OCI-LY1 (cell line): ENCODE measurements at regions not wholly inside any gene's neighbourhood (a gene's known extent, or its start where the extent isn't known, plus 50 kb on each side); places are given as distances from the start of the nearest gene placed in this dataset.
"Not testable (repeated sequence)": the region's sequence is repeated elsewhere in the genome, so short reads cannot be mapped to it uniquely, and the experiment has no call there.

Source experiments
- H2AFZ ChIP-seq: fragments of 200-600 bp; sonication (generic), shearing (Covaris generic); 2 replicates; pipeline ENCODE4 v1.6.0; 2014; ENCODE audit warnings: antibody characterized with exemption, mild to moderate bottlenecking, low read length
- H3F3A ChIP-seq: fragments of 200-600 bp; sonication (generic), shearing (Covaris generic); 2 replicates; pipeline ENCODE4 v1.6.0; 2014; ENCODE audit warnings: mild to moderate bottlenecking, antibody characterized with exemption, low read length, moderate library complexity; ENCODE audit not compliant: insufficient read depth
- H3K27ac ChIP-seq: fragments of 200-600 bp; sonication (generic); 2 replicates; pipeline ENCODE4 v1.5.1; 2014; ENCODE audit warnings: low read length, mixed run types, mild to moderate bottlenecking, low read depth; ENCODE audit not compliant: poor library complexity, severe bottlenecking
- H3K27me3 ChIP-seq: fragments of 200-600 bp; sonication (generic); 2 replicates; pipeline ENCODE4 v1.6.0; 2014; ENCODE audit warnings: antibody characterized with exemption, mild to moderate bottlenecking, low read length, moderate library complexity; ENCODE audit not compliant: insufficient read depth
- H3K36me3 ChIP-seq: fragments of 200-600 bp; sonication (generic); 2 replicates; pipeline ENCODE4 v1.6.1; 2014; ENCODE audit warnings: mild to moderate bottlenecking, antibody characterized with exemption, low read length, moderate library complexity, mixed read lengths; ENCODE audit not compliant: insufficient read depth
- H3K4me1 ChIP-seq: fragments of 200-600 bp; sonication (generic); 2 replicates; pipeline ENCODE4 v1.5.1; 2014; ENCODE audit warnings: mild to moderate bottlenecking, low read length, moderate library complexity; ENCODE audit not compliant: insufficient read depth, severe bottlenecking
- H3K4me2 ChIP-seq: fragments of 200-600 bp; sonication (generic), shearing (Covaris generic); 2 replicates; pipeline ENCODE4 v1.6.1; 2014; ENCODE audit warnings: low read length
- H3K4me3 ChIP-seq: fragments of 200-600 bp; sonication (generic); 2 replicates; pipeline ENCODE4 v1.5.1; 2014; ENCODE audit warnings: low read length, low read depth, mild to moderate bottlenecking, mixed read lengths; ENCODE audit not compliant: poor library complexity, severe bottlenecking
- H3K79me2 ChIP-seq: fragments of 200-600 bp; shearing (Covaris generic); 2 replicates; pipeline ENCODE4 v1.6.1; 2016; ENCODE audit warnings: mixed run types, low read length, mixed read lengths; ENCODE audit not compliant: insufficient read depth
- H3K9ac ChIP-seq: fragments of 200-600 bp; sonication (generic), shearing (Covaris generic); 2 replicates; pipeline ENCODE4 v1.6.1; 2014; ENCODE audit warnings: mild to moderate bottlenecking, low read length, mixed read lengths
- H3K9me2 ChIP-seq: fragments of 200-600 bp; sonication (generic), shearing (Covaris generic); 2 replicates; pipeline ENCODE4 v1.6.1; 2014; ENCODE audit warnings: low read depth, mild to moderate bottlenecking, low read length, mixed read lengths
- H3K9me3 ChIP-seq: fragments of 200-600 bp; shearing (Covaris generic); 2 replicates; pipeline ENCODE4 v1.6.1; 2014; ENCODE audit warnings: low read length, mixed read lengths
- H4K20me1 ChIP-seq: fragments of 200-600 bp; sonication (generic), shearing (Covaris generic); 2 replicates; pipeline ENCODE4 v1.6.0; 2016; ENCODE audit warnings: mild to moderate bottlenecking, low read length; ENCODE audit not compliant: insufficient read depth
- CTCF ChIP-seq: fragments of 200-600 bp; sonication (generic), shearing (Covaris generic); IDR thresholded peaks from 2 replicates; pipeline ENCODE4 v1.5.1; 2017; ENCODE audit warnings: mild to moderate bottlenecking, antibody characterized with exemption, low read length, moderate library complexity, mixed read lengths
- EZH2 ChIP-seq: fragments of 200-600 bp; sonication (generic), shearing (Covaris generic); IDR thresholded peaks from 2 replicates; pipeline ENCODE4 v1.8.0; 2017; ENCODE audit warnings: borderline replicate concordance, mixed run types, mild to moderate bottlenecking, antibody characterized with exemption, low read length, moderate library complexity, mixed read lengths

DNA sequence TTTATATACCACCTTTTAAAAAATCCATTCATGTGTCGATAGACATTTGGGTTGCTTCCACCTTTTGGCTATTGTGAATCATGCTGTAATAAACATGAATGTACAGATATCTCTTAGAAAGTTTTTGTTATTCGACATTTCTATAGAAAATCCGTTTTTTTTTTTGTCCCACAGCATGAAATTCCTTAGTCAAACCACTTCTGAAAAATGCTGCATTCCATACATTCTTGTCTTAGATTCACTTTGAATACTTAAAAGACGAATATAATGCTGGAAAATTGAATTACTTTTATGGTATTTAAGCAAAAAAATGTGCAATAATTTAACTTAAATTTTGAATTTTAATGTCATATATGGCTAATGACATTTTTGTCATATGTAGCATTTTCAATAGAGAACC is 1345.5 kb downstream of the TECRL start:
- no peaks in the 10 kb centered on the region for H3K36me3 ChIP-seq
- H3K79me2 ChIP-seq = no peaks in the 10 kb centered on the region
- no peak overlapping the region for H3K9ac ChIP-seq
- no peak overlapping the region for H3K4me3 ChIP-seq
- H3K9me3 ChIP-seq = no peaks in the 10 kb centered on the region
- no peaks in the 10 kb centered on the region for H3K4me1 ChIP-seq
- no peaks in the 10 kb centered on the region for H3F3A ChIP-seq
- no peak overlapping the region for H2AFZ ChIP-seq
- H3K27ac ChIP-seq = no peak overlapping the region
- H3K4me2 ChIP-seq = no peak overlapping the region
- H3K9me2 ChIP-seq = no peaks in the 10 kb centered on the region
- H4K20me1 ChIP-seq = no peaks in the 10 kb centered on the region
- H3K27me3 ChIP-seq = no peaks in the 10 kb centered on the region
- TF ChIP-seq CTCF = no peak
- TF ChIP-seq EZH2 = no peak

DNA sequence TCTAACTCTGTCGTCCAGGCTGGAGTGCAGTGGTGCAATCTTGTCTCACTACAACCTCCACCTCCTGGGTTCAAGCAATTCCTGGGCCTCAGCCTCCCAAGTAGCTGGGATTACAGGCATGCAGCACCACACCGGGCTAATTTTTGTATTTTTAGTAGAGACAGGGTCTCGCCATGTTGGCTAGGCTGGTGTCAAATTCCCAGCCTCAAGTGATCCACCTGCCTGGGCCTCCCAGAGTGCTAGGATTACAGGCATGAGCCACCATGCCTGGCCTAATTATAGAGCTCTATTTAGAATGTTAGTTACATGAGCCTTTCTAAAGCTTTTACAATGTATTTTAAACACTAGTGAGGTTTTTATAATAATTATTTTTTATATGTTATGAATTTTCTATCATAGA is 1346.4 kb downstream of the TECRL start:
- not testable (repeated sequence) for H3K36me3 ChIP-seq, H3K4me1 ChIP-seq, H3K4me3 ChIP-seq, H3K79me2 ChIP-seq, H3K27ac ChIP-seq, H3K4me2 ChIP-seq, H3K27me3 ChIP-seq, H3K9me3 ChIP-seq, H2AFZ ChIP-seq, H3K9me2 ChIP-seq, H3K9ac ChIP-seq, H3F3A ChIP-seq, H4K20me1 ChIP-seq

GRCh38 chr4:63049726-63050125 is 1359.5 kb downstream of the TECRL start:
- no peak overlapping the region for H3K4me2 ChIP-seq
- H3K9me2 ChIP-seq = no peaks in the 10 kb centered on the region
- no peaks in the 10 kb centered on the region for H3K9me3 ChIP-seq
- no peaks in the 10 kb centered on the region for H3K79me2 ChIP-seq
- TF ChIP-seq EZH2 (no peak), CTCF (no peak)
- H3K4me3 ChIP-seq = no peak overlapping the region
- H2AFZ ChIP-seq = no peak overlapping the region
- no peaks in the 10 kb centered on the region for H3K4me1 ChIP-seq
- H3F3A ChIP-seq = no peaks in the 10 kb centered on the region
- no peaks in the 10 kb centered on the region for H4K20me1 ChIP-seq
- H3K9ac ChIP-seq = no peak overlapping the region
- H3K27ac ChIP-seq = no peak overlapping the region
- no peaks in the 10 kb centered on the region for H3K27me3 ChIP-seq
- no peaks in the 10 kb centered on the region for H3K36me3 ChIP-seq

- Histone ChIP-seq H3K9ac (no peak overlapping the region), H3K27ac (no peak overlapping the region), H3K36me3 (no peaks in the 10 kb centered on the region), H3K4me3 (no peak overlapping the region), H3K9me3 (no peaks in the 10 kb centered on the region), H3K4me2 (no peak overlapping the region), H4K20me1 (no peaks in the 10 kb centered on the region), H2AFZ (no peak overlapping the region), H3F3A (no peaks in the 10 kb centered on the region), H3K9me2 (no peaks in the 10 kb centered on the region), H3K27me3 (no peaks in the 10 kb centered on the region), H3K4me1 (no peaks in the 10 kb centered on the region), H3K79me2 (no peaks in the 10 kb centered on the region)
- TF ChIP-seq EZH2 = no peak
- no peak for TF ChIP-seq CTCF
These were observed 1360.0 kb downstream of the TECRL start for GRCh38 chr4:63049278-63049677.
